IPS DF 4.7 (cell line): ENCODE measurements at regions not wholly inside any gene's neighbourhood (a gene's known extent, or its start where the extent isn't known, plus 50 kb on each side); places are given as distances from the start of the nearest gene placed in this dataset.

Source experiments
- DNase-seq: peaks from one replicate; pipeline ENCODE4 v3.0.0-alpha.2; 2013; ENCODE audit warnings: low spot score; ENCODE audit errors: extremely low read depth

GRCh38 chr18:24982831-24983230 lies 369.1 kb downstream of the ZNF521 start:
- no peak for DNase-seq

- no peak for DNase-seq
Observed at GRCh38 chr18:24983566-24984139, 368.3 kb downstream of the ZNF521 start.

- no peak for DNase-seq
Observed at GRCh38 chr18:24985586-24985985, 366.4 kb downstream of the ZNF521 start.

- DNase-seq, result no peak
Observed at GRCh38 chr18:24986666-24987302, 365.2 kb downstream of the ZNF521 start.

- DNase-seq, result no peak
Observed at GRCh38 chr18:24987303-24988252, 364.4 kb downstream of the ZNF521 start.

GRCh38 chr18:24988253-24988840 lies 363.6 kb downstream of the ZNF521 start:
- DNase-seq, result no peak

- DNase-seq, result no peak
Observed at GRCh38 chr18:24989760-24990593, 362.0 kb downstream of the ZNF521 start.

- DNase-seq, result no peak
Observed at GRCh38 chr18:24990671-24991134, 361.3 kb downstream of the ZNF521 start.

GRCh38 chr18:24991141-24992060 lies 360.6 kb downstream of the ZNF521 start:
- DNase-seq, result no peak

- no peak for DNase-seq
Observed at GRCh38 chr18:24992491-24992890, 359.5 kb downstream of the ZNF521 start.

GRCh38 chr18:24993628-24994027 lies 358.3 kb downstream of the ZNF521 start:
- DNase-seq, result no peak

- DNase-seq, result no peak
Observed at GRCh38 chr18:24995056-24995455, 356.9 kb downstream of the ZNF521 start.

- no peak for DNase-seq
Observed at GRCh38 chr18:24995755-24996154, 356.2 kb downstream of the ZNF521 start.

GRCh38 chr18:24999650-25000267 lies 352.2 kb downstream of the ZNF521 start:
- no peak for DNase-seq

- DNase-seq, result no peak
Observed at GRCh38 chr18:25001803-25002202, 350.2 kb downstream of the ZNF521 start.

GRCh38 chr18:25005541-25006403 lies 346.2 kb downstream of the ZNF521 start:
- no peak for DNase-seq

- no peak for DNase-seq
Observed at GRCh38 chr18:25010623-25011374, 341.2 kb downstream of the ZNF521 start.
